MCF 10A (cell line): ENCODE measurements at regions not wholly inside any gene's neighbourhood (a gene's known extent, or its start where the extent isn't known, plus 50 kb on each side); places are given as distances from the start of the nearest gene placed in this dataset.
"Not testable (repeated sequence)": the region's sequence is repeated elsewhere in the genome, so short reads cannot be mapped to it uniquely, and the experiment has no call there.

Source experiments
- BruUV-seq: library from RNA; stranded (reverse); fragments of 400-500 nt; replicated peaks from 2 replicates; lab custom pipeline; 2021; lab: Mats Ljungman, UMichigan
- CTCF ChIA-PET: fragments of 300-600 bp; sonication (Branson Sonifier 250); formaldehyde crosslinking; extraction: SDS; loops from one replicate; lab custom pipeline; 2021; ENCODE audit warnings: antibody characterized with exemption, inconsistent platforms; lab: Yijun Ruan, JAX
- POLR2A ChIA-PET: fragments of 300-600, 350-650 bp; sonication (Branson Sonifier 250); formaldehyde crosslinking; extraction: SDS; loops from one replicate; lab custom pipeline; 2020; ENCODE audit warnings: antibody characterized with exemption, inconsistent platforms; lab: Yijun Ruan, JAX
- DNase-seq: peaks from one replicate; pipeline ENCODE4 v3.0.0-alpha.2; 2018; ENCODE audit not compliant: unreplicated experiment
- H3K27ac Mint-ChIP-seq: one replicate; pipeline ENCODE4 v1.8.0; 2022; ENCODE audit warnings: mild to moderate bottlenecking, low read depth, mixed read lengths; ENCODE audit not compliant: unreplicated experiment
- H3K27me3 Mint-ChIP-seq: one replicate; pipeline ENCODE4 v1.8.0; 2022; ENCODE audit warnings: mixed read lengths; ENCODE audit not compliant: insufficient read depth, unreplicated experiment
- H3K36me3 Mint-ChIP-seq: one replicate; pipeline ENCODE4 v1.8.0; 2022; ENCODE audit warnings: mild to moderate bottlenecking, moderate library complexity, mixed read lengths; ENCODE audit not compliant: insufficient read depth, unreplicated experiment
- H3K4me1 Mint-ChIP-seq: one replicate; pipeline ENCODE4 v1.8.0; 2022; ENCODE audit warnings: mixed read lengths; ENCODE audit not compliant: insufficient read depth, unreplicated experiment
- H3K4me3 Mint-ChIP-seq: one replicate; pipeline ENCODE4 v1.8.0; 2022; ENCODE audit warnings: mild to moderate bottlenecking, moderate library complexity, mixed read lengths; ENCODE audit not compliant: unreplicated experiment
- H3K9me3 Mint-ChIP-seq: one replicate; pipeline ENCODE4 v1.8.0; 2022; ENCODE audit warnings: mixed read lengths; ENCODE audit not compliant: unreplicated experiment
- CTCF ChIP-seq: fragments of 200-600 bp; IDR thresholded peaks from one replicate; pipeline ENCODE4 v1.8.0; 2022; ENCODE audit warnings: antibody characterized with exemption, mild to moderate bottlenecking; ENCODE audit not compliant: unreplicated experiment
- intact Hi-C: fragments of 100-400 bp; cut with micrococcal nuclease; formaldehyde crosslinking; loops from 2 replicates; pipeline ENCODE4 v1.14.1; 2022

GRCh38 chr15:53022788-53023187, 232.7 kb upstream of the ONECUT1 start:
- Mint-ChIP-seq H3K4me3 (no peak overlapping the region), H3K4me1 (no peaks in the 10 kb centered on the region), H3K36me3 (no peaks in the 10 kb centered on the region), H3K9me3 (peaks cover 9% of the 10 kb centered on the region), H3K27ac (no peak overlapping the region), H3K27me3 (no peaks in the 10 kb centered on the region)
- ChIA-PET CTCF (no interaction called here), POLR2A (no interaction called here)
- DNase-seq = no peak
- no peak for TF ChIP-seq CTCF
- intact Hi-C loops = no loop called here
- no TSS peak for BruUV-seq

- no peak for DNase-seq
- intact Hi-C loops = no loop called here
- Mint-ChIP-seq H3K27me3 (no peaks in the 10 kb centered on the region), H3K4me1 (no peaks in the 10 kb centered on the region), H3K36me3 (no peaks in the 10 kb centered on the region), H3K9me3 (peaks cover 30% of the 10 kb centered on the region), H3K4me3 (no peak overlapping the region), H3K27ac (no peak overlapping the region)
- BruUV-seq = no TSS peak
- CTCF ChIA-PET = no interaction called here
- no peak for TF ChIP-seq CTCF
- POLR2A ChIA-PET = no interaction called here
Measured at GRCh38 chr15:53013329-53013728, 223.2 kb upstream of the ONECUT1 start.

- H3K27ac Mint-ChIP-seq, H3K4me3 Mint-ChIP-seq, H3K4me1 Mint-ChIP-seq, BruUV-seq, H3K36me3 Mint-ChIP-seq, H3K27me3 Mint-ChIP-seq, DNase-seq, CTCF ChIA-PET, intact Hi-C loops, POLR2A ChIA-PET: not testable (repeated sequence)
- H3K9me3 Mint-ChIP-seq = peaks cover 25% of the 10 kb centered on the region
Measured at GRCh38 chr15:53011779-53012178, 221.6 kb upstream of the ONECUT1 start.

GRCh38 chr15:53009093-53009492, 219.0 kb upstream of the ONECUT1 start:
- Mint-ChIP-seq H3K4me3 (no peak overlapping the region), H3K4me1 (no peaks in the 10 kb centered on the region), H3K36me3 (no peaks in the 10 kb centered on the region), H3K27me3 (peaks cover 15% of the 10 kb centered on the region), H3K9me3 (peaks cover 24% of the 10 kb centered on the region), H3K27ac (no peak overlapping the region)
- intact Hi-C loops = no loop called here
- no TSS peak for BruUV-seq
- no peak for DNase-seq
- no peak for TF ChIP-seq CTCF
- ChIA-PET POLR2A (interaction anchor here (0.5 kb wide), 1 partner anchor 9 kb away, joined by 3 read pairs; no protein-coding TSS in a partner anchor), CTCF (no interaction called here)

- ChIA-PET POLR2A (interaction anchor here (0.6 kb wide), 1 partner anchor 9 kb away, joined by 3 read pairs; no protein-coding TSS in a partner anchor), CTCF (no interaction called here)
- Mint-ChIP-seq H3K27ac (no peak overlapping the region), H3K4me3 (no peak overlapping the region), H3K4me1 (no peaks in the 10 kb centered on the region), H3K36me3 (no peaks in the 10 kb centered on the region), H3K27me3 (no peaks in the 10 kb centered on the region), H3K9me3 (peaks cover 18% of the 10 kb centered on the region)
- no peak for DNase-seq
- intact Hi-C loops = no loop called here
- no TSS peak for BruUV-seq
- TF ChIP-seq CTCF = no peak
Measured at GRCh38 chr15:53000409-53000808, 210.3 kb upstream of the ONECUT1 start.
